Medulla oblongata (tissue), 1 donor: ENCODE measurements at regions not wholly inside any gene's neighbourhood (a gene's known extent, or its start where the extent isn't known, plus 50 kb on each side); places are given as distances from the start of the nearest gene placed in this dataset.

ENCODE experiments used
- DNase-seq: peaks from one replicate; pipeline ENCODE4 v3.0.0-alpha.2; 2015; ENCODE audit errors: extremely low spot score

DNA sequence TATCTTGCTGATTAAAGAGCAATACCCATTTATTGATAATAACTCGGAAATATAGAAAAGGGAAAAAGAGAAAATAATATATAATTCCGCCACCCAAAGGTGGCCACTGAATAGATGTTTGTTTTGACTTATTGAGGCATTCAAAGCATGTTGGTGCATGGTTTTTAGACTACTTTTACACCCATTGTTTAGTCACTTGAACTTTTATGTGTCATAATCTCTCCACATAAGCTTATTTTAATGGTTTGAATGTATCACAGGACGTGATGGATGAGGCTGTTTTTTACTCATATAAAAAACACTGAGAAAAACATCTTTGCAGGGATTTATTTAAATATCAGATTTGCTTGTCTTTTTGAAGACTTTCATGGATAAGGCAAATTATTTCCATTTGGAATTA lies 120.4 kb downstream of the ACKR3 start:
- DNase-seq: no peak

DNA sequence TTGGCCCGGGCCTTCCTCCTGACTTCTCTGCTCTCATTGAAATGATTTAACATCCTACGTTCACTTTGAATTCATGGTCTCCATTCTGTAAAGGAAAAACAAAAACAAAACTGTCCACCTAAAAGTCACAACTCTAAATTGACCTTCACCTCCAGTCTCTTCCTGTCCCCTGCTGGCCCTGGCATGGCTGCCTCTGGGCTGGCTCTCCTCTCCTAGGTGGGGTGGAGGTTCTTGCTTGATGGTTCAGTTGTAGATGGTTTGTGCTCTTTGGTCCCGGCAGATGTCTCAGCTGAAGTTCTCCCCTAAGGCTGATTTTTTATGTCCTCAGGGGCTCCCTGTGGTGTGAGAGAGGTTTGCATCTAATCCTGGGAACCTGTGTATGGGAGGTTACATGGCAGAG lies 121.1 kb downstream of the ACKR3 start:
- no peak for DNase-seq

DNA sequence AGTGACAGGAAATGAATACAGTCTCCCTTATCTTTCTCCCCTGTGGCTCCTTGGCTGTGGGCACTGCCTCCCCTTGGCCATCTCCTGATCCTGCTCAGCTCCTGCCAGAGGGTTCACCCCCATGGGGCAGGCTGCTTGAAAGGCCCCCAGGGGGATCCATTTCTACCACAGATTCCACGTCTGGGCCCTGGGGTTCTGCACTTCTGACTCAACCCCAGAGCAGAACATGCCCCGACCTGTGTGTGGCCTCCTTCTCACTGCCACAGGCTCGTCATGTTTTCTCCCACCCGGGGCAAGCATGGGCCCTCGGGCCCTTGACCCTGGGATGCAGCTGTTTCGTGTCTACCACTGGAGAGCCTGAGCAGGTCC lies 122.2 kb downstream of the ACKR3 start:
- DNase-seq: no peak

DNA sequence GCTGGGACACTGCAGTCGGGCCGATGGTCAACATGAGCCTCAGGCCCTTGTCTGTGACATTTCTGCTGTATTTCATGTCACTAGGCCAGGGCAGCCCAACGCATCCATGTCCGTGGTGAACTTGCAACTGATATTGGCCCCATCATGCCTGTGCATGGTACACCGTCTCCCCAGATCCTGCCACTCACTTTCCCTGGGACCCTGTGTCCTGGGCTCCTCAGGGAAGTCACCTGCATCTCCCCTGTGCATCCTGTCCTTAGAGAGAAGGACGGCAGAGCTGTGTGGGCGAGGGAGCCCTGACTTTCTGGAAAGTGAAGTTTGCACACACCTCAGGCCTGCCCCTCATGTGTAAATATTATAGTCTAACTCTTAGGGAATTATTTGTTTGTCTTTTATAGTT lies 123.3 kb downstream of the ACKR3 start:
- no peak for DNase-seq

DNA sequence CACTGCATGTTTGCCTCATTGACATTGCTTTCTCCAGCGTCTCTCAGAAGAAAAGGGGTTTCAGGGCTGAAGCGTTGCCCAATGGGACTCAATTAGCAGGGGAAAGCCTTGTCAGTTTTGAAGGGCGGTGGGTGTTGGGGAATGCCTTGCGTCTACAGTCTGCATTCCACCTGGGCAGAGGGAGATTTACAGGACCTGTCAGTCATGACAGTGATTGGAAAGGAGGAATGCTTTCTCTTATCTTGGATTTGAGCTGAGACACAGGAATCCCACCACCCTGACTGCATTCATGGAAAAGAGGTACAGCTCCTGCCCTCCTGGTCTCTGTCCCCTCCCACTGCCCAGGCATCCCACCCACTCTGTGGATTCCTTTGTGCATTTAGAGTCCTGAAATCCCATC lies 123.9 kb downstream of the ACKR3 start:
- no peak for DNase-seq

DNA sequence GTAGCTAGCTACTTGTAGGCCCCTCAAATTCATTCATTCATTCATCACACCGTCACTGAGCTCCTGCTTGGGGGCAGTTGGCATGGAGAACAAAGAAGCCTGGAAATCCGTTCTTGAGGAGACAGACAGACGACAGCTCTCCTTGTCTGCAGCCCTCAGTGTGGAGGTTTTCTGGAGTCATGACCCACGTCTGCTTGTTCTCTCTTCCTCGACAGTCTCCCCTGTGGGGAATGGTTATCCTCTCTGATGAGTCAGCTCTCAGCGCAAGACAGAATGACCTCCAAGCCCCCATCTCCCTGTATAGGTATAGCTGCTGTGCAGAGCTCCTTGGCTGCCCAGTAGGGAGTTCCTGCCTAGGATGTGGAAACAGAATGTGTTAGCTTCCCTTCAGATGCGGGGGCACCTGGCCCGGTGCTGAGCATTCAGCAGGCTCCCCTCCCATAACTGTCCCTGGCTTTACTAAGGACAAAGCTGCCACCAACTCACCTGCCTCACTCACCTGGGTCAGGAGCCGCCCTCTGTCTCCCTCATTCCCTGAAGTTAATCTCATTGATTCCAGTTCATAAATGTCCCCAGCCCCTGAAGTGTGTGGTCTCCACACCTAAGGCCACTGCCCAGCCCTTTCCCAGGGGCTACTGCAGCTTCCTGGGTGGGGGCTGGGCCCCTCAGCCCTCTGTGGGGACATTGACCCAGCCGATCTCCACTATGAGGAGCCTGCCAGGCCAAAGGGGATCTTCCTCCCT lies 124.7 kb downstream of the ACKR3 start:
- no peak for DNase-seq

DNA sequence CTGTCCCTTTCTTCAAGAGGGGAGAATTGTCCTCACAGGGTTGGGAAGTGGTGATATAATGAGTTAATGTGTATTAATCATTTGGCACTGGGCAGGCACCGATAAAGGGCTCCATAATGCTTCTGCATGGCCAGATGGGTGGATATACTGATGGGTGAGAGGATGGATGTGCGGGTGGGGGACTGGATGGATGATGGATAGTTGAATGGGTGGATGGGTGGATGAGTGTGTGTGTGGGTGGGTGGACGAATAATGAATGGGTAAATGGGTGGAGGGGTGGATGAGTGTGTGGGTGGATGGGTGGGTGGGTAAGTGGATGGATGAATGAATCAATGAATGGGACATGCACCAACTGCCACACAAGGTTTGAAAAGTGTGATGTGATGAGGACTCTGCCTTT lies 127.2 kb downstream of the ACKR3 start:
- DNase-seq: no peak

DNA sequence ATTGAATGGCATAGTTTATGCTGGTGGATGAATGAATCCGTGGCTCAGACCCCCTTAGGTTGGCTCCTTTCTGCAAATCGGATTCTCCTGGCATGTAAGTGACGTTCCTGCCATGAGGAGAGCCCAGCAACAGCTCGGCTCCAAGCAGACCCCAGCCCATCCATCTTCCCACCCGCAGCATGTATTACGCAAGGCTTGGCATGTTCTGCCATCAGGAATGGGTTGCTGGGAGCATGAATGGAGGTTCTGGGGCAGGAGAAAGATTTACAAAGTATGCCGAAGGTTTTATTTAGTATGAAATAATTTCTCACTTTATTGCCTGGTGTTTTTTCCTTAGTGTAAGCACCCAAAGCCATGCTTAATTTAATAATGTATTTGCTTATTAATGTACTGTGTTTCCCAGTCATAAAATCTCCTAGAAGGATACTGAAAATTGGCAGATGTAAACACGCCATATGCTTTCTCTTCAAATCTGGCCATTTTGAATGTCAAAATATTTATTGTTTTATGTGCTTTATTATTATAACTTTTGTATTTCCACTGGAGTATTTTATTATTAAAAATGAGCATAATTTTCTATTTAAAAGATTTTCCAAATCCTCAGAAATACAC lies 128.5 kb downstream of the ACKR3 start:
- no peak for DNase-seq

DNA sequence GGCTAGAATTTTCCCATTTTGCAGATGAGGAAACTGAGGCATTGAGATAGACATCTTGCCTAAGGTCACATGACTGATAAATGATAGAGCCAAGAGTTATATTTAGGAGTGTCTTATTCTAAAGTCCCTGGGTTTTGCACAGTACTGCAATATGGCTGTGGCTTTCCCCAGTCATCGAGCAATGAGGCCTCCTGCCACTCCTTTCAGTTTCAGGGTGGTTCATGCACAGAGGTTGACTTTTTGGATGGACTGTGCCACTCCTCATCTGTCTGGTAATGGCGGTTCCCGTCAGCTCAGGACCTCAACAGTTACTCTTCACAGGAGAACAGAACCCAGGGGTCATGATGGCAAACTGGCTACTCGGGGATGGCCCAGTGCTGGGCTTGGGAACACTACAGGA lies 131.1 kb downstream of the ACKR3 start:
- no peak for DNase-seq

DNA sequence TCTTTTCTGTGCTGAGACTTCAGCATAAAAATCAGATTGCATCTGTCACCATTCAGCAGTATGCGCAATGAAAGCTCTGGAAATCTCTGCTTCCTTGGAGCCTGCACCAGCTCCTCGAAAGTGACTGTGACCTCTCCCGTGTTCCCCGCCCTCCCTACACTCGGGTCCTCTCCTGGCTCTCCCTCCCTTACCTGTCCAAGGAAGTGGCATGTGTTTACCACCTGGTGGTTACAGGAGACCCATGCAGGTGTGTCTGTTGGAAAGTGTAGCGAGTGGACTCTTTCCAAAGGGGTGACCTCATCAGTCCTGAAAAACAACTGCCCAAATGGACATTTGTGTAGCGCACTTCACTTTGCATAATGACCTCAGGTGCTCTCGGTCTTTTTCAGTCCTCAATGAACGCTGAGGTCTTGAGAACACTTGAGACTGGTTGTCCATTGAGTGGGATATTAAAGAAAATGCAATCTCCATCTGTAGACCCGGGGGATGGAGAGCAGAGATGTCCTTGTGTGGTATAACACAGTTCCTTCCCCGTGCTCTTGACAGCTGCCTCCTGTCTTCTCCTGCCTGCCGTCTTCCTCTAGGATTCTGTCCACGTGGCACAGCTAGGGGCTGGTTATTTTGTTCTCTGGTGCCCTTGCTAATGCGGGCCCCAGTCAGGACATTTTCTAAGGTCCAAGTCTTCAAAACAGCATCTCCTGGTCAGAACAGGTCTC lies 133.2 kb downstream of the ACKR3 start:
- DNase-seq: no peak

DNA sequence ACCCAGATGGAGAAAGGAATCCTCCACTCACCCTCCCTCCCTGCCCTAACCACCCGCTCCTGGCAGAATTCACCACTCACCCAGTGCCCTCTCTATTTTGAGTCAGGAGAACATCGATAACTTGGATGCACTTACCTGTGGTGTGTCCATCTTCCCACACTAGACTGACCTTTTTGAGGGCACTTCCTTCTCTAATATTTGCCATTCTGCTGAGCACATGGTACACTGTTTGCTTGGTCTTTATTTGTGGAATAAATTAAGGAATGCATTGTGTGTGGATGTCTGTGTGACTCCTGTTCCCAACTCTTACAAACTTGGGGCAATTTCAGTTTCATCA lies 133.7 kb downstream of the ACKR3 start:
- DNase-seq: no peak

DNA sequence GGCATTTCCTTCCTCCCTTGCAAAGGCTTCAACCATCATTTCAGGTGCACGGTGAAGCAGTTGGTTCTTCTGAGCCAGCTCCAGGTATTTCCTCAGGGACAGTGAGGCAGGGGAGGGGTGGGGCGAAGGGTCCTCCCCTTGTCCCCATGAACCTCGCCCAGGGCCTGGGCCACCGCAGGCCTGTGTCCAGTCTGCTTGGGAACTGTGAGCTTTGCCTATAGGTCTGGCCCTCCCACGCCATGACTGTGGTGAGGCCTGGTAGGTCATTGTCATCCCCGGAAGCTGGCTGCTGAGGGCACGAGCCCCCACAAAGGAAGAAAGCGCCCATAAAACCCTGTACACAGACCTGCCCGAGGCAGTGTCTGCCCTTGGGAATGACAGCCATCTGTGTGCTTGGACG lies 134.3 kb downstream of the ACKR3 start:
- no peak for DNase-seq

DNA sequence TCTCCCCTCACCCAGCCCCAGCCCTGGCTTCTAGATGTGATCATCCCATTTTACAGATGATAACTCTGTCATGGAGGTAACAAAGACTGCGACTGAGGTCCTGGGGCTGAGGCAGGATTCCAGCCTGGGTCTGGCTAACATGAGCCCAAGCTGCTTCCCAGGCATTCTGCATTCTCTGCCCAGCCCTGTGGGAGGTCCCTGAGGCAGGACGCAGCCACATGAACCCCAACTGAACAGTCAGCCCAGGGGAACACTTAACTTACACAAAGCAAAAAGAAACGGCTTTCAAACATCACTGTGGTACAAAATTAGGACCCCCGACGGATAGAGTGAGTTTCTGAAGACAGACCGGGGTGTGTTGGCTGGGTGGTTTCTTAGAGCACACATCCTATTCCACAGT lies 135.3 kb downstream of the ACKR3 start:
- DNase-seq: no peak

DNA sequence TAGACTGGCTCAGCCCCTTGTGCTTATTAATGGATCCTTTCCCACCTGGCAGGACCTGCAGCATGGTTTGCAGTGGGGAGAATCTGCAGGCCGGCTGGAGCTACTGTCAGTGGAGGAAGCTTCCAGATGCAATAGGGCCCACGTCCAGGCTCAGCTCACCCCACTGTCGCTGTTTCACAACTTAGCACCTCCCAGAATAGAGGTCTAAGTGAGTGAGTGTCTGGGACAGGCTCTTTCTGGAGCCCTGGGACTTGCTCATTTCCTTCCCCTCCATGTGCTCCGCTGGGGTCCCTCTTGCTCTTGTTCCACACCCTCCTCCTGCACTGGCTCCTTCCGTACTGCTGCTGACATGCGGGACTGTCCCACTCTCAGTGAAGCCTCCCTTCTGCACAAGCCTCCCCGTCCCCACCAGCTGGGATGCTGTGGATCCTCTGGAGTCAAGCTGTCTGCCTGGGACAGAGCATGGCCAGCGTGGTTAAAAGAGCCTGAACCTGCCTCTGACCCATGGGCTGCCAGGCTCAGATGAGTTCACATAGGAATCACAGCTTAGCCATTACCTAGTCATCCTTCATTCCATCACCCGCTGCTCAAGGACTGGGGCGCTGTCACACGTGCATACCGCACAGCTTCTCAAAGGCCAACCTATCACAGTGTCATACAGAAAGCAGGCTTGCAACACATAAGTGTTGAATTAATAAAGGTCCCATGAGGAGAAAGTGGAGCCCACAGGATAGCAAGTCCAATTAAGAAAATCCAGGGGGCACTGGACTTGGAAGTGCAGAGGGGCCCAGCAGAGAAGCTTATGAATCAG lies 135.9 kb downstream of the ACKR3 start:
- DNase-seq: no peak

DNA sequence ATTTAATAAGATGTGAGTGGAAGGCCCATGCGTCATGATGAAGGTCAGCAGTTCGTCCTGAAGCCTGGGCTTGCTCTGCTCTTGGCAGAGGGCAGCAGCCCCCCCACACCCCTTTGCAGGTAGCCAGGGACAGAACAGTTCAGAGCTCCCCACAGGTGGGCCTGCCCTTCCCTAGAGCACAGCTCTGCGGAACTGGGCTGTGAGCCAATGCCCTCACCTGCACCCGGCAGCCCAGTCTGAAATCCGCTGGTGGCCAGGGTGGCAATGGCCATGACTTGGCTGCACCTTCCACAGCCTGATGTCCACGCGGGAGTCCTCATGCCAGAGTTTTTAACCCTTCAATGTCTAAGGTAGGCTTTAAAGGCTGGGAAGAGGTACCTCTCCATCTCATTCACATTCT lies 136.7 kb downstream of the ACKR3 start:
- DNase-seq: no peak

DNA sequence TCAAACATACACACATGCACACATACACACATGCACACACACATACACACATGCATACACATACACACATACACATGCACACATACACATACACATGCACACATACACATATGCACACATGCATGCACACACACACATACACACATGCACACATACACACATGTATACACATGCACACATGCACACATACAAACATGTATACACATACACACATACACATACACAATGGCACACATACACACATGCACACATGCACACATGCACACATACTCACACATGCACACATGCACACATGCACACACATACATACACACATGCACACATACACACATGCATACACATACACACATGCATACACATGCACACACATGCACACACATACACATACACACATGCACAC lies 137.2 kb downstream of the ACKR3 start:
- DNase-seq: no peak

DNA sequence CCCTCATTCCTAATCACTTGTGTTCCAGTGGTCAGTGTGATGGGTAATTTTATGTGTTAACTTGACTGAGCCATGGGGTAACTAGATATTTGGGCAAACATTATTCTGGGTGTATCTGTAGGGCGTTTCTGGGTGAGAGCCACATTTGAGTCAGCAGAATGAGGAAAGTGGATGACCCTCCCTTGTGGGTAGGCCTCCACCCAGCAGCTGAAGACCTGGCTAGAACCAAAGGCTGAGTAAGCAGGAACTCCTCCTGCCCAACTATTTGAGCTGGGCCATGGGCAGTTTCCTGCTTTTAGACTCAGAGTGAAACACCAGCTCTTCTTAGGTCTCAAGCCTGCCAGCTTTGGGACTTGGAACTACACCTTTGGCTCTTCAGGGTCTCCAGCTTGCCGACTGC lies 141.8 kb downstream of the ACKR3 start:
- DNase-seq: no peak

DNA sequence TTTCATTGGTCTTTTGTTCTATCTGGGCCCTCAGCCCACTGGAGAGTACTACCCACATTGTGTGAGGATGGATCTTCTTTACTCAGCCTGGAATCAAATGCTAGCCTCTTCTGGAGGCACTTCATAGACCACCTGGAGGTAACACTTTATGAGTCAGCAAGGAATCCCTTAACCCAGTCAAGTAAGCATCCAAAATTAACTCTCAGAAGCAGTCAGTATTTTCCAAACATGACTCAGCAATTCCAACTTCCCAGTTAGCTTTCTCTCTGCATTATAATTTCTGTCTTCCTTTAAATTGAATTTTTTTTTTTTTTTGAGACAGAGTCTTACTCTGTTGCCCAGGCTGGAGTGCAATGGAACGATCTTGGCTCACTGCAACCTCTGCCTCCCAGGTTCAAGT lies 142.7 kb downstream of the ACKR3 start:
- DNase-seq: no peak

DNA sequence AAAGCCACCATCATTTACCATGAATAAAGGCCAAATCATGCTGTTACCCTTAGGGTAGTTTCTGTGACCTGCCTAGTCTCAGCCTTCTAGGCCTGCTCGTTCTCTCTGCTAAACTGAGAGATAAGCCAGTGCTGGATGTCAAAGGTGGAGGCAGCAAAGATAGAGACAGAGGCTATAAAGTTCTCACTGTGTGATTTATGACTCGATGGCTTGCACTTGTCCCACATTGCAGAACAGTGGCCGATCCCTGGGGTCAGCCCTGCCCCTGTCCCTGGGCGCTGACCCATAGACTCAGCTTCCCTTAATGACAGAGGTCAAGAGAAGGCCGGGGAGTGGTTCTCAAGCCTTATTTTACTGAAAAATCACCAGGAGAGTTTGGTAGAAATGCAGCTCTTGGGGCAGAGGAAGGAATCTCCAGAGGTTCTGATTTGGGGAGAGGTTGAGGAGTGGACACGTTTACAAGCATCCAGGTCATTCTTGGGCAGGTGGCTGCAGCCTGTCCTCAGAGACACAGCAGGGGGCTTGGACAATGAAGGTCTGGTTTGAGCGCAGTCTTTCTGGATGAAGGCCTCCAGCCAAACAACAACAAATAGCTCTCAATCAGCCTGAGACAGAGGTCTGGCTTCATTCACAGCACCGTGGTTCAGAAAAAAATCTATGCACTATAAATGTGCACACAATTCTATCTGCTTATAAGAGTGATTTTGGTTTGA lies 143.5 kb downstream of the ACKR3 start:
- DNase-seq: no peak

DNA sequence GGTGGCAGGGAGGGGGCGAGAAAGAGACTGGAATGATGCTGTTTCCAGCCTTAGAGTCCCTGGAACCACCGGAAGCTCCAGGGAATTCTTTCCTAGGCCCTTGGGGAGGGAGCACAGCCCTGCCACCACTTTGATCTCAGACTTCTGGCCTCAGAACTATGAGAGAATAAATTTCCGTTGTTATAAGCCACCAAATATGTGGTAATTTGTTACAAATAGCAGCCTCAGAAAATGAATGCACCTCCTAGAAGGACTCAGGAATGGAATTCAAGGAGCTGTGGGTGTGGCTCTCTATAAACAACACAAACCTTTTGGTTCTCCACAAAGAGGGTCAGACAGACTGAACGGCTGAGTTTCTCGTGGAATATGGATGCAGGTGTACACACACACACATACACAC lies 144.5 kb downstream of the ACKR3 start:
- DNase-seq: no peak

DNA sequence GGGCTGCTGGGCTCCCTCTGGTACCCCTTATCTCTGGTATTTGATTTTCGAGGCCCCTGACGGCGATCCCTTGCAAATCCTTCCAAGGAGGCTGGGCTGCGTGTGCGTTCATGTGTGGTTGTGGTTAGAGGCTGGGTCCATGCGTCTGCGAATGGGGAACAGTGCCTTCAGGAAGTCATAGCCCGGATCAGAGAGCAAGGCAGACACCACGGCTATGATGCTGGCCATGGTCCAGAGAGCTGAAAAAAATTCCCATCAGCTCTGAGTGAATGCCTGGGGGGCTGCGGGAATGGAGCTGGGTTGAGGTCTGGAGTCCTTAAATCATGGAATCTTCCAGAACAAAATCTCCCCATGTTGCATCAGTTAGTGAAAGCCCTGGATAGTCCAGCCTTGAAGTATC lies 145.5 kb downstream of the ACKR3 start:
- DNase-seq: no peak

DNA sequence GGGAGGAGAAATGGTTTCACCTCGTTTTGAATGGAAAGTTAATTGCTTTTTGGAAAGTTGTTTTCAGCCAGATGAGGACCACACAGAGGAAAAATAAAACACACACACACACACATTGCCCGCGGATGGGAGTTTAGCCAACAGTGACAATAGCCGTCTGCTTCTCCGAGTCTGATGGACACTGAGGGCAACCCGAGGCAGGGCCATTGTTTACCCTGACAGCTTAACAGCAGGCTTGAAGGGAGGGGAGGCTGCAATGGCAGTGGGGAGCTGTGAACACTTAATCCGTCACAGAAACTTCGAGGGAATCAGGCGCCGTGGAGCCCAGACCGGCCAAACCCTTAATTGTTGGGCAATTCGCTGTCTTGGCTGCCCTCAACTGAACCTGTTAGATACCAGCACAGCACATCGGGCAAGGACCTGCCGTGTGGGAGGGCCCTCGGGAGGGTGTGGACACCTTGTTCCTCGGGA lies 145.9 kb downstream of the ACKR3 start:
- peak; percentile 68 for DNase-seq
